ENCODE measurements at regions not wholly inside any gene's neighbourhood (a gene's known extent, or its start where the extent isn't known, plus 50 kb on each side); places are given as distances from the start of the nearest gene placed in this dataset.

- no peaks in the 10 kb centered on the region for H3K9me3 ChIP-seq
- H3K27ac ChIP-seq = no peak overlapping the region
- H3K4me1 ChIP-seq = no peaks in the 10 kb centered on the region
- TF ChIP-seq EP300 (IDR thresholded peaks at IDR 0.05; ENCODE audit: low read depth) = no peak
- no peak for TF ChIP-seq CTCF (IDR thresholded peaks at IDR 0.05)
- no peak for TF ChIP-seq POLR2A (IDR thresholded peaks at IDR 0.05)
- no peak for TF ChIP-seq POLR2AphosphoS5 (IDR thresholded peaks at IDR 0.05)
- intact Hi-C loops (cut with DNase I; ENCODE audit: low total_unique reads) = no loop called here
- WGBS, 2 donors (ENCODE audit: low coverage in 1 of 2) = 51 to 58% methylated on average over 3 of the region's 3 CpGs
- no peak for DNase-seq
- no peaks in the 10 kb centered on the region for H3K36me3 ChIP-seq
- H3K27me3 ChIP-seq = no peaks in the 10 kb centered on the region
- in situ Hi-C loops (cut with MboI; ENCODE audit: low pct_ligation_motif_present in 1 of 4, low pct_unique_long_range_greater_than_20kb in 1 of 4, low sequenced_read_pairs in 3 of 4) = no loop called here
- no peak overlapping the region for H3K4me3 ChIP-seq
Measured at GRCh38 chr16:5845046-5845445, 747.5 kb upstream of the EEF2KMT start.

- H3K27me3 ChIP-seq = no peaks in the 10 kb centered on the region
- no peaks in the 10 kb centered on the region for H3K36me3 ChIP-seq
- no peaks in the 10 kb centered on the region for H3K9me3 ChIP-seq
- H3K4me3 ChIP-seq = no peak overlapping the region
- TF ChIP-seq POLR2A (IDR thresholded peaks at IDR 0.05) (no peak), CTCF (IDR thresholded peaks at IDR 0.05) (no peak), POLR2AphosphoS5 (IDR thresholded peaks at IDR 0.05) (no peak), EP300 (IDR thresholded peaks at IDR 0.05; ENCODE audit: low read depth) (no peak)
- 71 to 73% methylated on average over 4 to 7 of the region's 7 CpGs for WGBS, 2 donors (ENCODE audit: low coverage in 1 of 2)
- DNase-seq = no peak
- intact Hi-C loops (cut with DNase I; ENCODE audit: low total_unique reads) (no loop called here), in situ Hi-C loops (cut with MboI; ENCODE audit: low pct_ligation_motif_present in 1 of 4, low pct_unique_long_range_greater_than_20kb in 1 of 4, low sequenced_read_pairs in 3 of 4) (no loop called here)
- no peak overlapping the region for H3K27ac ChIP-seq
- H3K4me1 ChIP-seq = no peaks in the 10 kb centered on the region
Measured at GRCh38 chr16:5841974-5842373, 744.4 kb upstream of the EEF2KMT start.

- no peaks in the 10 kb centered on the region for H3K9me3 ChIP-seq
- no peak for DNase-seq
- H3K36me3 ChIP-seq = no peaks in the 10 kb centered on the region
- no peak overlapping the region for H3K27ac ChIP-seq
- intact Hi-C loops (cut with DNase I; ENCODE audit: low total_unique reads) (no loop called here), in situ Hi-C loops (cut with MboI; ENCODE audit: low pct_ligation_motif_present in 1 of 4, low pct_unique_long_range_greater_than_20kb in 1 of 4, low sequenced_read_pairs in 3 of 4) (no loop called here)
- no peaks in the 10 kb centered on the region for H3K27me3 ChIP-seq
- TF ChIP-seq POLR2AphosphoS5 (IDR thresholded peaks at IDR 0.05) (no peak), EP300 (IDR thresholded peaks at IDR 0.05; ENCODE audit: low read depth) (no peak), CTCF (IDR thresholded peaks at IDR 0.05) (no peak)
- H3K4me3 ChIP-seq = no peak overlapping the region
- WGBS, 2 donors (ENCODE audit: low coverage in 1 of 2) = 85 to 91% methylated on average over 3 of the region's 3 CpGs
- H3K4me1 ChIP-seq = no peaks in the 10 kb centered on the region
Measured at GRCh38 chr16:5838725-5839124, 741.1 kb upstream of the EEF2KMT start.

GRCh38 chr16:5838071-5838470 is 740.5 kb upstream of the EEF2KMT start:
- Histone ChIP-seq H3K27me3 (no peaks in the 10 kb centered on the region), H3K9me3 (no peaks in the 10 kb centered on the region), H3K4me1 (no peaks in the 10 kb centered on the region), H3K4me3 (no peak overlapping the region), H3K36me3 (no peaks in the 10 kb centered on the region), H3K27ac (no peak overlapping the region)
- WGBS, 2 donors (ENCODE audit: low coverage in 1 of 2) = 73 to 87% methylated on average over 3 to 7 of the region's 7 CpGs
- intact Hi-C loops (cut with DNase I; ENCODE audit: low total_unique reads) = no loop called here
- no peak for DNase-seq
- in situ Hi-C loops (cut with MboI; ENCODE audit: low pct_ligation_motif_present in 1 of 4, low pct_unique_long_range_greater_than_20kb in 1 of 4, low sequenced_read_pairs in 3 of 4) = no loop called here
- no peak for TF ChIP-seq CTCF (IDR thresholded peaks at IDR 0.05)
- no peak for TF ChIP-seq POLR2A (IDR thresholded peaks at IDR 0.05)
- no peak for TF ChIP-seq EP300 (IDR thresholded peaks at IDR 0.05; ENCODE audit: low read depth)
- no peak for TF ChIP-seq POLR2AphosphoS5 (IDR thresholded peaks at IDR 0.05)

Data from transverse colon (tissue), 4 donors.